ENCODE measurements at regions not wholly inside any gene's neighbourhood (a gene's known extent, or its start where the extent isn't known, plus 50 kb on each side); places are given as distances from the start of the nearest gene placed in this dataset.

DNA sequence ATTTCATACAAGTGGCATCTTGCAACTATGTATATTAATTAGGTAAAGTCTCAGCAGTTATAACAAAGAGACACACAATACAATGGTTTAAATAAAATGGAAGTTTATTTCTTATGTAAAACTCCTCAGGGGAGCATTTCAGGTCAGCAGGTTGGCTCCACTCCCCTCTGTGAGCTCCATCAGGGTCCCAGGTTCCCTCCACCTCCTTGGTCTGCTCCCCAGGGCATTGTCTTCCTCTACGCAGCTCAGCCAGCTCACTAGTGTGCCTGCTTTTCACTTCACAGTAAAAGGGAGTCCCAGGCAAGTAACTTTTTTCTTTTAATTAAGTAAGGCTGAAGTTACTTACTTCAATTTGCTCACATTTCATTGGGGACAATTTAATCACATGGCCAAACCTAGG is 135.3 kb upstream of the FNDC3A start:
- Histone ChIP-seq H3K27me3 (no peaks in the 10 kb centered on the region), H3K27ac (no peak overlapping the region), H3K36me3 (no peaks in the 10 kb centered on the region), H3K4me3 (no peak overlapping the region), H3K9me3 (no peaks in the 10 kb centered on the region), H3K4me1 (no peaks in the 10 kb centered on the region)
- 77 to 91% methylated on average over 1 of the region's 1 CpG for WGBS, 2 donors
- no peak for TF ChIP-seq EP300 (IDR thresholded peaks at IDR 0.05)
- TF ChIP-seq POLR2A (IDR thresholded peaks at IDR 0.05), result no peak
- TF ChIP-seq POLR2AphosphoS5 (IDR thresholded peaks at IDR 0.05), result no peak
- TF ChIP-seq, protein P1, sequence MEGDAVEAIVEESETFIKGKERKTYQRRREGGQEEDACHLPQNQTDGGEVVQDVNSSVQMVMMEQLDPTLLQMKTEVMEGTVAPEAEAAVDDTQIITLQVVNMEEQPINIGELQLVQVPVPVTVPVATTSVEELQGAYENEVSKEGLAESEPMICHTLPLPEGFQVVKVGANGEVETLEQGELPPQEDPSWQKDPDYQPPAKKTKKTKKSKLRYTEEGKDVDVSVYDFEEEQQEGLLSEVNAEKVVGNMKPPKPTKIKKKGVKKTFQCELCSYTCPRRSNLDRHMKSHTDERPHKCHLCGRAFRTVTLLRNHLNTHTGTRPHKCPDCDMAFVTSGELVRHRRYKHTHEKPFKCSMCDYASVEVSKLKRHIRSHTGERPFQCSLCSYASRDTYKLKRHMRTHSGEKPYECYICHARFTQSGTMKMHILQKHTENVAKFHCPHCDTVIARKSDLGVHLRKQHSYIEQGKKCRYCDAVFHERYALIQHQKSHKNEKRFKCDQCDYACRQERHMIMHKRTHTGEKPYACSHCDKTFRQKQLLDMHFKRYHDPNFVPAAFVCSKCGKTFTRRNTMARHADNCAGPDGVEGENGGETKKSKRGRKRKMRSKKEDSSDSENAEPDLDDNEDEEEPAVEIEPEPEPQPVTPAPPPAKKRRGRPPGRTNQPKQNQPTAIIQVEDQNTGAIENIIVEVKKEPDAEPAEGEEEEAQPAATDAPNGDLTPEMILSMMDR (IDR thresholded peaks at IDR 0.05), result no peak
- intact Hi-C loops (cut with DNase I), result no loop called here
- no peak for DNase-seq

DNA sequence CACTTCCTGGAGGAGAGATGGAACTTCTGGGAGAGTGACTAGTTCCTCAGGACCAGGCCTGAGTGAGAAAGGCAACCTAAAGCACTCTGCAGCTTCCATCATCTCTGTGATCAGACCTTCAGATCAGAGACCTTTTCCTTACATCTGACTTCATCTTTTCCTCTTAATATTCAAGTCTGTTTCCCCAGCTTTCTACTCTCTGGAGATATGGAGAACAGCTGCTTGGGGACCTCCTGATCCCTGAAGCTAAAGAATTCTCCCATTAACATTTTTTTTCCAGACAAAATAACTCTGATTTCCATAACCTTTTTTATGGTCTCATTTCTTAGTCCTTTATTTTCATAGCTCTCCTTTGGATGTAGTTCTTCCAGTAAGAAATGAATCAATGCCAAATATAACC is 133.4 kb upstream of the FNDC3A start:
- no peak for DNase-seq
- Histone ChIP-seq H3K36me3 (no peaks in the 10 kb centered on the region), H3K27ac (no peak overlapping the region), H3K4me1 (no peaks in the 10 kb centered on the region), H3K27me3 (no peaks in the 10 kb centered on the region), H3K9me3 (no peaks in the 10 kb centered on the region), H3K4me3 (no peak overlapping the region)
- TF ChIP-seq, protein P1 (IDR thresholded peaks at IDR 0.05), result no peak
- TF ChIP-seq EP300 (IDR thresholded peaks at IDR 0.05) (no peak), POLR2AphosphoS5 (IDR thresholded peaks at IDR 0.05) (no peak), POLR2A (IDR thresholded peaks at IDR 0.05) (no peak)
- intact Hi-C loops (cut with DNase I), result no loop called here

DNA sequence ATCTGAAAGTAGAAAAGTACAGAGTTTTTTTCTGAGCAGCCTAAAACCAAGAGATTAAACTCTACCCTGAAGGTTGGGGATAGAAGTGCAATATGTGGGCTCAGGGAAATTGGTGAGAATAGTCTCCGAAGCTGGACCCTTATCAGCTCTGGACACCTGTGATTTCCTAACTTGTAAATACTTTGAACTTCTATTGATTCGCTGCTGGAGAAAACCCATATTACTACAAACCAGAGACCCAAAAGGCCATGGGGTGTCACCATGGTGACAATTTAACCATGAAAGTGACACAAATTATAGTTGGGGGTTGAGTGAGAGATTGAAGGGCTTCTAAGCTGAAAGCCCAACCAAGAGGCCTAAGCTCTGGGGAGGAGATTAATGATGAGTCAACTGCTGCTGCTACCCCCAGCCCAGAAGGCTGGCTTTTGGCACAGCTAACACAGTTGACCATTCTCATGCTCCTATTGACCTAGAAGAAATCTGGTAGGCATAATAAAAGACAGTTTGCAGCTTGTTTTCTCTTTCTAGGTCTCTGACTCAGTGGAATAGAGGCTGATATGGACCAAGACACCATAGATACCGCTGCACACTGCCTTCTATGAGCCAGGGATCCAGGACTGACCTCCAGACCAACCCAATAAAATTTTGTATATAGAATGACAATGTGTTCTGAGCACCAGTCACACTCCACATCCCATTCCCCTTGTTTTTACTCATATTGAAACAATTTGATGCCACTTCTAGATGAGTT is 131.9 kb upstream of the FNDC3A start:
- no peak for DNase-seq
- Histone ChIP-seq H3K27ac (no peak overlapping the region), H3K4me1 (no peaks in the 10 kb centered on the region), H3K27me3 (no peaks in the 10 kb centered on the region), H3K9me3 (no peaks in the 10 kb centered on the region), H3K4me3 (no peak overlapping the region), H3K36me3 (no peaks in the 10 kb centered on the region)
- 87 to 89% methylated on average over 3 of the region's 3 CpGs for WGBS, 2 donors
- intact Hi-C loops (cut with DNase I), result no loop called here
- TF ChIP-seq POLR2AphosphoS5 (IDR thresholded peaks at IDR 0.05) (no peak), EP300 (IDR thresholded peaks at IDR 0.05) (no peak), POLR2A (IDR thresholded peaks at IDR 0.05) (no peak)
- TF ChIP-seq, protein P1 (IDR thresholded peaks at IDR 0.05), result no peak

DNA sequence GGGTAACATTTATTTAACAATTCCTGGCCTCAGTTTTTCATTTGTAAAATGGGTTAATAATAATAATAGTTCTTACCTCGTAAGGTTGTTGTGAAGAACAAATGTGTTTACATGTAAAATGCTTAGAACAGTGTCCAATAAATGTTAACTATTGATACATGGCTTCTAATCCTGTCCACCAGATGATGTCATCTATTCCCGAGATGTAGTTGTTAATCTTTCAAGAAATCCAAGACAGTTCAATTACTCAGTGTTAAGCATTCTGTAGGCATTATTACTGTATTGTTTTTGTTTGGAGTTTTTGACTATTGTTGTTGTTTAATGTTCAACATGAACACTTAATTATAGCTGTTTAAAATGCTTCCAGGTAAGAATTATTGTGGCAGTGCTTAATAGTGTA is 131.0 kb upstream of the FNDC3A start:
- no peaks in the 10 kb centered on the region for H3K4me1 ChIP-seq
- no peaks in the 10 kb centered on the region for H3K36me3 ChIP-seq
- no peaks in the 10 kb centered on the region for H3K27me3 ChIP-seq
- no peak overlapping the region for H3K4me3 ChIP-seq
- WGBS, 2 donors, result 87 to 96% methylated on average over 2 of the region's 2 CpGs
- TF ChIP-seq POLR2AphosphoS5 (IDR thresholded peaks at IDR 0.05), result no peak
- TF ChIP-seq POLR2A (IDR thresholded peaks at IDR 0.05), result no peak
- TF ChIP-seq, protein P1 (IDR thresholded peaks at IDR 0.05), result no peak
- TF ChIP-seq EP300 (IDR thresholded peaks at IDR 0.05), result no peak
- no peak for DNase-seq
- H3K27ac ChIP-seq, result no peak overlapping the region
- intact Hi-C loops (cut with DNase I), result no loop called here
- H3K9me3 ChIP-seq, result no peaks in the 10 kb centered on the region

DNA sequence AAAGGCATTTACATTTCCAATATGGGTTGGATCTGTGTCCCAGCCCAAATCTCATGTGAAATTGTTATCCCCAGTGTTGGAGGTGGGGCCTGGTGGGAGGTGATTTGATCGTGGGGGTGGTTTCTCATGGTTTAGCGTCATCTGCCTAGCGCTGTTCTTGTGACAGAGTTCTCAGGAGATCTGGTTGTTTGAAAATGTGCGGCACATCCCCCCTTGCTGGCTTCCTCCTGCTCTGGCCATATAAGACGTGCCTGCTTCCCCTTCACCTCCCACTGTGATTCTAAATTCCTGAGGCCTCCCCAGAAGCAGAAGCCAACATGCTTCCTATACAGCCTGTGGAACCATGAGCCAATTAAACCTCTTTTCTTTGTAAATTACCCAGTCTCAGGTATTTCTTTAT is 126.2 kb upstream of the FNDC3A start:
- Histone ChIP-seq H3K4me1 (no peaks in the 10 kb centered on the region), H3K36me3 (no peaks in the 10 kb centered on the region), H3K27ac (no peak overlapping the region), H3K9me3 (no peaks in the 10 kb centered on the region), H3K27me3 (no peaks in the 10 kb centered on the region), H3K4me3 (no peak overlapping the region)
- no peak for DNase-seq
- TF ChIP-seq, protein P1 (IDR thresholded peaks at IDR 0.05), result no peak
- TF ChIP-seq EP300 (IDR thresholded peaks at IDR 0.05) (no peak), POLR2A (IDR thresholded peaks at IDR 0.05) (no peak)
- intact Hi-C loops (cut with DNase I), result no loop called here
- 86 to 88% methylated on average over 5 of the region's 5 CpGs for WGBS, 2 donors

Measured in sigmoid colon (tissue), 6 donors.